PC-3 (cell line): ENCODE measurements at regions not wholly inside any gene's neighbourhood (a gene's known extent, or its start where the extent isn't known, plus 50 kb on each side); places are given as distances from the start of the nearest gene placed in this dataset.

Experiments used
- EZH2 ChIP-seq: fragments of 300-600 bp; sonication (generic); IDR thresholded peaks from one replicate; pipeline ENCODE4 v1.6.1; 2017; ENCODE audit warnings: antibody characterized with exemption, mild to moderate bottlenecking, low read length; ENCODE audit not compliant: unreplicated experiment
- TF ChIP-seq, protein P1 (sequence below): fragments of 300-600 bp; sonication (generic); conservative IDR thresholded peaks from 2 replicates; pipeline ENCODE4 v1.5.1; 2017; ENCODE audit warnings: antibody characterized with exemption, low read depth, mild to moderate bottlenecking, low read length

DNA sequence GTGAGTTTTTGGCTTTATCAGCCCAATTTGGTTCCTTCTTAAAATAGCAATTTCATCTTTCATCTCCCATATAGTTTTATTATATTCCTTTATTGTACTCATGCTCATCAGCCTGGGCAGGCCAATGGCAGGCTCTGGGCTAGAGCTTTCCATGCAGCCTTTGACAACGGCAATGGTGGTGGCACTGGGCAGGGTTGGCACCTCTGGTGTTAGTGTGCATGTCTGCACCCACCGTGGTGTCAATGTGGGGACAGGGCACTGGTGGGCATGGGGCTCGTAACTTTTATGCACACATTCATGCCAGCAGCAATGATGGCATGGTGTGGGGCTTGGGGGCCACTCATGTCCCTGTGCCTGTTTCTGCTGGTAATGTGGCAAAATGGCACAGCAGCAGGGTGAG, 1305.4 kb downstream of the DSC3 start:
- TF ChIP-seq, protein P1, sequence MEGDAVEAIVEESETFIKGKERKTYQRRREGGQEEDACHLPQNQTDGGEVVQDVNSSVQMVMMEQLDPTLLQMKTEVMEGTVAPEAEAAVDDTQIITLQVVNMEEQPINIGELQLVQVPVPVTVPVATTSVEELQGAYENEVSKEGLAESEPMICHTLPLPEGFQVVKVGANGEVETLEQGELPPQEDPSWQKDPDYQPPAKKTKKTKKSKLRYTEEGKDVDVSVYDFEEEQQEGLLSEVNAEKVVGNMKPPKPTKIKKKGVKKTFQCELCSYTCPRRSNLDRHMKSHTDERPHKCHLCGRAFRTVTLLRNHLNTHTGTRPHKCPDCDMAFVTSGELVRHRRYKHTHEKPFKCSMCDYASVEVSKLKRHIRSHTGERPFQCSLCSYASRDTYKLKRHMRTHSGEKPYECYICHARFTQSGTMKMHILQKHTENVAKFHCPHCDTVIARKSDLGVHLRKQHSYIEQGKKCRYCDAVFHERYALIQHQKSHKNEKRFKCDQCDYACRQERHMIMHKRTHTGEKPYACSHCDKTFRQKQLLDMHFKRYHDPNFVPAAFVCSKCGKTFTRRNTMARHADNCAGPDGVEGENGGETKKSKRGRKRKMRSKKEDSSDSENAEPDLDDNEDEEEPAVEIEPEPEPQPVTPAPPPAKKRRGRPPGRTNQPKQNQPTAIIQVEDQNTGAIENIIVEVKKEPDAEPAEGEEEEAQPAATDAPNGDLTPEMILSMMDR, result no peak
- TF ChIP-seq EZH2, result no peak
